BJ (cell line): ENCODE measurements at regions not wholly inside any gene's neighbourhood (a gene's known extent, or its start where the extent isn't known, plus 50 kb on each side); places are given as distances from the start of the nearest gene placed in this dataset.
A peak's percentile ranks its signal among the peaks of the same experiment; 100 is the strongest.

Experiments
- CTCF ChIA-PET: fragments of 350-600 bp; formaldehyde crosslinking; extraction: SDS; loops from one replicate; lab custom pipeline; 2021; ENCODE audit warnings: antibody characterized with exemption, inconsistent platforms; lab: Yijun Ruan, JAX
- POLR2A ChIA-PET: fragments of 300-600 bp; sonication (Branson Sonifier 250); formaldehyde crosslinking; extraction: SDS; loops from one replicate; lab custom pipeline; 2021; ENCODE audit warnings: antibody characterized with exemption; lab: Charles Lee
- DNase-seq: peaks from one replicate; pipeline ENCODE4 v3.0.0-alpha.2; 2011; ENCODE audit warnings: low read depth
- H3K27me3 ChIP-seq: 2 replicates; pipeline ENCODE4 v1.6.0; 2011; ENCODE audit warnings: low read length; ENCODE audit not compliant: control insufficient read depth, insufficient read depth
- H3K36me3 ChIP-seq: 2 replicates; pipeline ENCODE4 v1.5.1; 2011; ENCODE audit warnings: low read length; ENCODE audit not compliant: control insufficient read depth, insufficient read depth
- H3K4me3 ChIP-seq: 2 replicates; pipeline ENCODE4 v1.5.1; 2011; ENCODE audit warnings: low read depth, mild to moderate bottlenecking, control low read depth, low read length
- TF ChIP-seq, protein P1 (sequence below): IDR thresholded peaks from 2 replicates; pipeline ENCODE4 v1.5.1; 2011; ENCODE audit warnings: low read depth, mild to moderate bottlenecking, control low read depth, inconsistent platforms, low read length, moderate library complexity; ENCODE audit not compliant: insufficient read depth

DNA sequence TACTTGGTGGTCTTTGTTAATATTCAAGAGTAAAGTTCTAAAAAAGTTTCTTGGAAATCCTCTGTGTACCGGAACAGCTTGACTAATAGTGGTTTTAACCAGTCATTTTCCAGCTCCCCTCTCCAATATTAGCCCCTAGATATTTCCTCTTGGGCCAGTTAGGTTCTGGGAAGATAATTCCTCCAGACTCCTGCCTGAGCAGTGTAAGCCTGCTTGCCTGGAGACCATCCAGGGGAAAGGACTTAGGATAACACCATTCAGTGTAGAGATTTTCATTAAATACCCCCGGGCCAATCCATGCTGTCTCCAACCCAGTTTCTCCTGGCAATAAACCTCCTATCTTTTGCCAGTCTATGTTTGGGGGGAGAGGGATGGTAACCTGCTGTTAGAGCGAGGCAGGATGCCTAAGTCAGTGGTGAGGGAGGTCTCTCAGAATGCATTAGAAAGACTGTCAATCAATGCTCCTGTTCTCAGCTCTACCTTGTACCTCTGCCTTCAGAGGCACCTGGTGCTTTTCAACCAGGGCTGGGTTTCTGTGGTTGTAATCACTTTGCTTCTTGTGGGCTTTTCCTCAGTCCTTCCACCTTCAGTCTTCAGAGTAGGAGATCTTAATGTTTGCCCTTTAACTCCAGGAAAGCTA lies 186.4 kb downstream of the RNF152 start:
- H3K4me3 ChIP-seq: no peak overlapping the region
- ChIA-PET CTCF (interaction anchor here (0.6 kb wide), 1 partner anchor 394 kb away, joined by 3 read pairs; no protein-coding TSS in a partner anchor), POLR2A (no interaction called here)
- no peak for DNase-seq
- TF ChIP-seq, protein P1, sequence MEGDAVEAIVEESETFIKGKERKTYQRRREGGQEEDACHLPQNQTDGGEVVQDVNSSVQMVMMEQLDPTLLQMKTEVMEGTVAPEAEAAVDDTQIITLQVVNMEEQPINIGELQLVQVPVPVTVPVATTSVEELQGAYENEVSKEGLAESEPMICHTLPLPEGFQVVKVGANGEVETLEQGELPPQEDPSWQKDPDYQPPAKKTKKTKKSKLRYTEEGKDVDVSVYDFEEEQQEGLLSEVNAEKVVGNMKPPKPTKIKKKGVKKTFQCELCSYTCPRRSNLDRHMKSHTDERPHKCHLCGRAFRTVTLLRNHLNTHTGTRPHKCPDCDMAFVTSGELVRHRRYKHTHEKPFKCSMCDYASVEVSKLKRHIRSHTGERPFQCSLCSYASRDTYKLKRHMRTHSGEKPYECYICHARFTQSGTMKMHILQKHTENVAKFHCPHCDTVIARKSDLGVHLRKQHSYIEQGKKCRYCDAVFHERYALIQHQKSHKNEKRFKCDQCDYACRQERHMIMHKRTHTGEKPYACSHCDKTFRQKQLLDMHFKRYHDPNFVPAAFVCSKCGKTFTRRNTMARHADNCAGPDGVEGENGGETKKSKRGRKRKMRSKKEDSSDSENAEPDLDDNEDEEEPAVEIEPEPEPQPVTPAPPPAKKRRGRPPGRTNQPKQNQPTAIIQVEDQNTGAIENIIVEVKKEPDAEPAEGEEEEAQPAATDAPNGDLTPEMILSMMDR: no peak
- no peaks in the 10 kb centered on the region for H3K36me3 ChIP-seq
- peaks cover 2% of the 10 kb centered on the region; the same call in 1 of the 2 replicates for H3K27me3 ChIP-seq

DNA sequence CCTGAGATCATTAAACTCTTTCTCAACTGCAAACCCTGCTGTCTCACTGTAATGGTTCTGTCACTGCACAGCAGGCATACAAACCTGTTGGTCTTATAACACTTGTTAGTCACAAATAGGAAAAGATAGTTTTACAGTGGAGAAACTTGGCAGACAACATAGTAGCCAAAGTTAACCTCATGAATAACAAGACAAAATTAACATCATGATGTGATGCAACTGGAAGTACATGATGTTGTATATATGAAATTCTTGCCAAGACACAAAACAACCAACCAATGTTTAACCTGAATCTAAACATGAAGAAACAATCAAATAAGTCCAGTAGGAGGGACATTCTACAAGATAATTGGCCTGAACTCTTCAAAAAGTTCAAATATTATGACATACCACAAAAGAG lies 189.3 kb downstream of the RNF152 start:
- POLR2A ChIA-PET: no interaction called here
- no peaks in the 10 kb centered on the region for H3K36me3 ChIP-seq
- TF ChIP-seq, protein P1: no peak
- no peak overlapping the region for H3K4me3 ChIP-seq
- CTCF ChIA-PET: interaction anchor here (1.0 kb wide), 1 partner anchor 131 kb away, joined by 3 read pairs; no protein-coding TSS in a partner anchor
- peaks cover 2% of the 10 kb centered on the region; the same call in 1 of the 2 replicates for H3K27me3 ChIP-seq
- peak; percentile 43 for DNase-seq

DNA sequence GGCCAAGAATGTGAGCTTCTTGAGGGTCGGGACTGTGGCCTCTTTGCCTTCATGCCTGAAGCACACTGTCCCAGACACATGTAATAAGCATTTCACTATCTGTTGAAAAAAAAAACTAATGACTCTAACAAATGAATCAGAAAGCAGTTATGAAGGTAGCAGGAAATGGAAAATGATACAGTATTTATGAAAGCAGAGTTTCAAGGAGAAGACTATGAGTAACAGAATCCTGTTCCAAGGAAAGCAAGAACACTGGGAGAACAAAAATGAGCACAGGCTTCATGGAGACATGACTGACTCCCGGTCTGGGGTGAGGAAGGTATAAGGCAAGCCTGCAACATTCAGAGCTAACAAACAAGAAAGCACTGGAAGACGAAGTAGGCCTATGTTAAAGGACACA lies 190.8 kb downstream of the RNF152 start:
- CTCF ChIA-PET: interaction anchor here (1.1 kb wide), 1 partner anchor 9 kb away, joined by 5 read pairs; no protein-coding TSS in a partner anchor
- H3K36me3 ChIP-seq: no peaks in the 10 kb centered on the region
- peaks cover 2% of the 10 kb centered on the region; the same call in 1 of the 2 replicates for H3K27me3 ChIP-seq
- POLR2A ChIA-PET: interaction anchor here (0.6 kb wide), 1 partner anchor 1754 kb away, joined by 5 read pairs; no protein-coding TSS in a partner anchor
- DNase-seq: peak; percentile 24
- TF ChIP-seq, protein P1: no peak
- H3K4me3 ChIP-seq: no peak overlapping the region

DNA sequence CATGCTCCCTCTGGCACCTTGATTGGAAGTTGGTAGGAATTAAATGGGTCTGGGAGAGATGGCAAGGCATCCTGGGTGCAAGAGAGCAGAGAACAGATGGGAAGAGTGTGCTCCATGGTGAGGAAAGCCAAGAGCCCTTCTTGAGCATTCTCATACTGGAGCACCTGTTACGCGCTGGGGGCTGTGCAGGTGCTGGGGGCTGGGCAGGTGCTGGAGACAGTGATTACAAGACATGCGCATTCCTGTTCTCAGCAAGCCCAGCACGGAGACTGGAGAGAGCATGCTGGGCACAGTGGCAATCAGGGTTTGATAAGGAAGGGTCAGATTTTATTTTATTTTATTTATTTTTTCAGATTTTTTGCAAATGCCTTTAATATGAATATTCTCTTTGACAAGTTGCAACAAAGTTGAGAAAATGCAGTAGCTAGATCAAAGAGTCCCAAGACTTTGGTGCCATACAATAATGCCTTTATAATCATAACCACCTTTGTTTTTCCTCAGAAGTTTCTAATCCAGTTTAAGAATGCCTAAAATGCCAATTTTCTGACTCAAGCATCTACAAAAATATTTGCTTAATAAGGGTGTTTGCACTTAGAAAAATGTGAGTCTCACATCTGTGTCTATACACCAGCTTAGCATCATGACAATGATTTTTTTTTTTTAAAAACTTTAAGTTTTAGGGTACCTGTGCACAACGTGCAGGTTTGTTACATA lies 193.3 kb downstream of the RNF152 start:
- TF ChIP-seq, protein P1: no peak
- H3K4me3 ChIP-seq: no peak overlapping the region
- no peak for DNase-seq
- H3K36me3 ChIP-seq: no peaks in the 10 kb centered on the region
- H3K27me3 ChIP-seq: no peaks in the 10 kb centered on the region
- ChIA-PET POLR2A (no interaction called here), CTCF (interaction anchor here (0.7 to 0.8 kb wide), 2 partner anchors 54 to 249 kb away, joined by 3 to 4 read pairs; no protein-coding TSS in a partner anchor)

DNA sequence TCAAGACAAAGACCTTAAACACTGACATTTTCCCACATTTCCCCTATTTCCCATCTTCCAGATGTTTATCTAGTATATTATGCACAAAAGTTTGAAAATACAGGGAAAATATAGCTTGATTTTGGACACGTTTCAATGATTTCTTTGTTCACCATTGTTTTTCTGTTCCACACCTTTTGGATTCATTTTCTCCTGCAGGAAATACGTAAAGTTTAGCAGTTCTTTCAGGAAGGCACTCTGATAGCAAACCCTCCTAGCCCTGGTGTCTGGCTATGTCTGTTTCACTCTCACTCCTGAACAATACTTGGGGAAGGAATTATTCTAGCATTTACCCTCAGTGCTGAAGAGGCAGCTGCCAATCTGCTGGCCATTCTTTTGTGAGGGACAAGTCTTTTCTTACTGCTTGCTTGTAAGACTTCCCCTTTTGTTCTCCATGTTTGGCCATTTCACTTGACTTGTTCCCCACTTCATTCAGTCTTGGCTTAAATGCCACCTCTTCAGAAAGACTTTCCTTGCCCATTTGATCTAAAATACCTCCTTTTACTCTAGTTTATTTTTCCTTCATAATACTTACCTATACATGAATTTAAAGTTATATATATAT lies 195.4 kb downstream of the RNF152 start:
- ChIA-PET POLR2A (no interaction called here), CTCF (no interaction called here)
- DNase-seq: no peak
- Histone ChIP-seq H3K4me3 (no peak overlapping the region), H3K27me3 (no peaks in the 10 kb centered on the region), H3K36me3 (no peaks in the 10 kb centered on the region)
- TF ChIP-seq, protein P1: no peak
